ENCODE measurements at regions not wholly inside any gene's neighbourhood (a gene's known extent, or its start where the extent isn't known, plus 50 kb on each side); places are given as distances from the start of the nearest gene placed in this dataset.

DNA sequence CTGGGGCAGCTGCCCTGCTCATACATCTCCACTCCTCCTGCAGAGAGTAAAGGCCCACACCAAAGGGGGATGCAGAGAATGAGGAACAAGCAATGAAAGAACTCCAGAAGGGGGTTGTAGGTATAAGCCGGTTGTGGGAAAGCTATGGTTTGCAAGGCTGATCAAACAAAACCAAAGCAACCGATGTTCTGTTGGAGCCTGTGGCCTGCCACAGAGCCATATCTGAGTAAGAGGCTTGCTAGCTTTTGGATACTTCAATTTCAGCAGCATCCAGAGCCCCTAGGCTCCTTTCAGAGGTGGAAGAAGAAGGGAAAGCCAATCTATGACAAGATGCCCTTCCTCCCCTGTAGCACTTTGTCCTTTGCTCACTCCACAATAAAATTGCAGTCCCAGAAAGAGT lies 163.2 kb downstream of the RRAGC start:
- TF ChIP-seq, protein P1, sequence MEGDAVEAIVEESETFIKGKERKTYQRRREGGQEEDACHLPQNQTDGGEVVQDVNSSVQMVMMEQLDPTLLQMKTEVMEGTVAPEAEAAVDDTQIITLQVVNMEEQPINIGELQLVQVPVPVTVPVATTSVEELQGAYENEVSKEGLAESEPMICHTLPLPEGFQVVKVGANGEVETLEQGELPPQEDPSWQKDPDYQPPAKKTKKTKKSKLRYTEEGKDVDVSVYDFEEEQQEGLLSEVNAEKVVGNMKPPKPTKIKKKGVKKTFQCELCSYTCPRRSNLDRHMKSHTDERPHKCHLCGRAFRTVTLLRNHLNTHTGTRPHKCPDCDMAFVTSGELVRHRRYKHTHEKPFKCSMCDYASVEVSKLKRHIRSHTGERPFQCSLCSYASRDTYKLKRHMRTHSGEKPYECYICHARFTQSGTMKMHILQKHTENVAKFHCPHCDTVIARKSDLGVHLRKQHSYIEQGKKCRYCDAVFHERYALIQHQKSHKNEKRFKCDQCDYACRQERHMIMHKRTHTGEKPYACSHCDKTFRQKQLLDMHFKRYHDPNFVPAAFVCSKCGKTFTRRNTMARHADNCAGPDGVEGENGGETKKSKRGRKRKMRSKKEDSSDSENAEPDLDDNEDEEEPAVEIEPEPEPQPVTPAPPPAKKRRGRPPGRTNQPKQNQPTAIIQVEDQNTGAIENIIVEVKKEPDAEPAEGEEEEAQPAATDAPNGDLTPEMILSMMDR (IDR thresholded peaks at IDR 0.05) = no peak
- TF ChIP-seq POLR2A (IDR thresholded peaks at IDR 0.05) = no peak
